ENCODE measurements at regions not wholly inside any gene's neighbourhood (a gene's known extent, or its start where the extent isn't known, plus 50 kb on each side); places are given as distances from the start of the nearest gene placed in this dataset.
"Not testable (repeated sequence)": the region's sequence is repeated elsewhere in the genome, so short reads cannot be mapped to it uniquely, and the experiment has no call there.

DNA sequence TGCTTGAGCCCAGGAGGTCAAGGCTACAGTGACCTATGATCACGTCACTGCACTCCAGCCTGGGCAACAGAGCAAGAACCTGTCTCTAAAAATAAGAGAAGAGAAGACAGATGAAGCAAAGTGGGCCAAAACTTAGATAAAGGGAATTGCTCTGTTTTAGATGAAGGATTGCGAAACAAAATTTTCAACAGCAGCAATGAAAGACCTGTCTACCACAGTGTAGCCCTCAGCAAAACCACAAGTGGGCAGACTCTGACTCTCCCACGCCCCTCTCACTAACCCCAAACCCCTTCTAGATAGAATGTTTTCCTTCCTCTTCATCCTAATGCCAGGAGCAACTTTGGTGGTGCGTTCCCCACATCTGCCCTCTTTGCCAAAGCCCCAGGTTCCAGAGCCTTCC is 105.6 kb upstream of the ALDH3B2 start:
- ATAC-seq (no peak), DNase-seq (no peak)
- Histone ChIP-seq H3K4me1 (no peaks in the 10 kb centered on the region), H3K27ac (no peak overlapping the region), H3K36me3 (no peaks in the 10 kb centered on the region), H3K27me3 (no peaks in the 10 kb centered on the region), H3K9me3 (no peaks in the 10 kb centered on the region), H3K4me3 (no peak overlapping the region)
- TF ChIP-seq, protein P1, sequence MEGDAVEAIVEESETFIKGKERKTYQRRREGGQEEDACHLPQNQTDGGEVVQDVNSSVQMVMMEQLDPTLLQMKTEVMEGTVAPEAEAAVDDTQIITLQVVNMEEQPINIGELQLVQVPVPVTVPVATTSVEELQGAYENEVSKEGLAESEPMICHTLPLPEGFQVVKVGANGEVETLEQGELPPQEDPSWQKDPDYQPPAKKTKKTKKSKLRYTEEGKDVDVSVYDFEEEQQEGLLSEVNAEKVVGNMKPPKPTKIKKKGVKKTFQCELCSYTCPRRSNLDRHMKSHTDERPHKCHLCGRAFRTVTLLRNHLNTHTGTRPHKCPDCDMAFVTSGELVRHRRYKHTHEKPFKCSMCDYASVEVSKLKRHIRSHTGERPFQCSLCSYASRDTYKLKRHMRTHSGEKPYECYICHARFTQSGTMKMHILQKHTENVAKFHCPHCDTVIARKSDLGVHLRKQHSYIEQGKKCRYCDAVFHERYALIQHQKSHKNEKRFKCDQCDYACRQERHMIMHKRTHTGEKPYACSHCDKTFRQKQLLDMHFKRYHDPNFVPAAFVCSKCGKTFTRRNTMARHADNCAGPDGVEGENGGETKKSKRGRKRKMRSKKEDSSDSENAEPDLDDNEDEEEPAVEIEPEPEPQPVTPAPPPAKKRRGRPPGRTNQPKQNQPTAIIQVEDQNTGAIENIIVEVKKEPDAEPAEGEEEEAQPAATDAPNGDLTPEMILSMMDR (IDR thresholded peaks at IDR 0.05), result no peak
- intact Hi-C loops (cut with DNase I), result no loop called here

DNA sequence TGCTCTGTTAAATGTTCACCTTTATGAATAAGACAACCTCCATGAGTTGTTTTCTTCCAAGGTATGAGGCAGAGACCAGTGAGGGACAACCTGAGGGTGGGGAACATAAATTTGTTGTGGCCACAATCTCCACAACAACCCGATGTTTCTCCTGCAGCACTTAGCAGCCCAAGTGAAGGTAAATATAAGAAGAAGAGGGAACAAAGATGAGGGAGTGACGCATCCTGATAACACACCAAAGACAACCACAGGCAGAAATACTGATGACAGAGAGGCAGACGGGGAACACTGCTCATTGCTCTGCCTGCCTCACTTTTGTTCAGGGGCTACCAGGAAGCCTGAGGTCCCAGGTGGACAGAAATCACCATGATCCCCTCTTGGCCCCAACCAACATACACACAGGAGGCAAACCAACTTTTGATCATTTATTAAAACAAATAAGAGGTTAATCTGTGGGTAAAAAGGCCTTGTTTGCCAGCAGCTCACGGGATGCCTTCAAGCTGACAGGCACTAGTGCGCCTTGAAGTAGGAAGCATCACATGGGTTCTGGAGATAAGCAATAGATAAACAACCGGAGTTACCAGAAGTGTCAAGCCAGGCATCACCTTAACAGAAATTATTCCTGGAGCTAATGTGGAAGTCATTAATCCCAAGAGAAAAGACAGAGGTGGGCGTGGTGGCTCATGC is 104.9 kb upstream of the ALDH3B2 start:
- H3K27ac ChIP-seq; ATAC-seq; H3K27me3 ChIP-seq; DNase-seq; H3K4me3 ChIP-seq; H3K9me3 ChIP-seq; intact Hi-C loops (cut with DNase I); H3K4me1 ChIP-seq; H3K36me3 ChIP-seq: not testable (repeated sequence)

DNA sequence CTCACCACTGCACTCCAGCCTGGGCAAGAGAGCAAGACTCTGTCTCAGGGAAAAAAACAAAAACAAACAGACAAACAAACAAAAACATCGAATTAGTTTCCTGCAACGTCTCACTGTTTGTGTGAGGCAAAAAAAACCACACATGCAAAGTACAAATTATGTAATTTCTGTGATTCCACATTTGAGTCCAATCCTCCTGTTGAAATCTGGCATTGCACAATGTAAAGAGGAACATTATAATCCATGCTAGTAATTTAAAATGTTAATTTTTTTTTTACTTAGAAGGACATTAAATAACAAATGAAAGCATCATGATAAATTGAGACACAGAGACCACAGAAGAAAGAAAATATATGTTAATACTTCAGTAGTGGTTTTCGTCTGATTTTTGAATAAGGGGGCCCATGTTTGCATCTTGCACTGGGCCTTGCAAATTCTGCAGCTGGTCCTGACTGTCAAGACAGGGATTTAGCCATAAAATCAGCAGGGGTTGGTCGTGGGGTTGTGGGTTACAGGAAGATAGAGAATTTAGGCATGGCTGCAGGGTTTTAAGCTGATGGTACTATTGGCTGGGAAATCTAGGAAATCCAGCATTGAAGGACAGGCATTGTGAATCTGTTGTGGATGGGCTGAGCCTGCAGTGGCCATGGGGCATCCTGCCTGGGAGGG is 102.6 kb upstream of the ALDH3B2 start:
- Histone ChIP-seq H3K27ac (no peak overlapping the region), H3K9me3 (no peaks in the 10 kb centered on the region), H3K4me3 (no peak overlapping the region), H3K27me3 (no peaks in the 10 kb centered on the region), H3K36me3 (no peaks in the 10 kb centered on the region), H3K4me1 (no peaks in the 10 kb centered on the region)
- TF ChIP-seq, protein P1 (IDR thresholded peaks at IDR 0.05), result no peak
- intact Hi-C loops (cut with DNase I), result no loop called here
- ATAC-seq (no peak), DNase-seq (no peak)

DNA sequence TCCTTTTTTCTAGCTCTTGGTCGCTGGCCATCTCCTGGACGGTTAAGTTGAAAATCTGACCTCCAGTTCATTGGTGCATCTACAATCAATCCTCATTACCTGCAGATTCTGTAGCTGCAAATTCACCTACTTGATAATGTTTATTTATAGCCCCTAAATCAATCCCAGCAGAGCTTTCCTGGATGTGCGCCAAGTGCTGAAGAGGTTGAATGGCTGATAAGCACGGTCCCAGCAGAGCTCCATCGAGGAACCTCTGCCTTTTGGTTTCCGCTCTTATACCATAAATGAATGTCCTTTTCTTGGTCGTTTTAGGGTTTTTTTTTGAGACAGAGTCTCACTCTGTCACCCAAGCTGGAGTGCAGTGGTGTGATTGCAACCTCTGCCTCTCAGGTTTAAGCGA is 99.8 kb upstream of the ALDH3B2 start:
- H3K27ac ChIP-seq; ATAC-seq; intact Hi-C loops (cut with DNase I); DNase-seq; H3K4me3 ChIP-seq; H3K27me3 ChIP-seq; H3K9me3 ChIP-seq; H3K36me3 ChIP-seq; H3K4me1 ChIP-seq: not testable (repeated sequence)

DNA sequence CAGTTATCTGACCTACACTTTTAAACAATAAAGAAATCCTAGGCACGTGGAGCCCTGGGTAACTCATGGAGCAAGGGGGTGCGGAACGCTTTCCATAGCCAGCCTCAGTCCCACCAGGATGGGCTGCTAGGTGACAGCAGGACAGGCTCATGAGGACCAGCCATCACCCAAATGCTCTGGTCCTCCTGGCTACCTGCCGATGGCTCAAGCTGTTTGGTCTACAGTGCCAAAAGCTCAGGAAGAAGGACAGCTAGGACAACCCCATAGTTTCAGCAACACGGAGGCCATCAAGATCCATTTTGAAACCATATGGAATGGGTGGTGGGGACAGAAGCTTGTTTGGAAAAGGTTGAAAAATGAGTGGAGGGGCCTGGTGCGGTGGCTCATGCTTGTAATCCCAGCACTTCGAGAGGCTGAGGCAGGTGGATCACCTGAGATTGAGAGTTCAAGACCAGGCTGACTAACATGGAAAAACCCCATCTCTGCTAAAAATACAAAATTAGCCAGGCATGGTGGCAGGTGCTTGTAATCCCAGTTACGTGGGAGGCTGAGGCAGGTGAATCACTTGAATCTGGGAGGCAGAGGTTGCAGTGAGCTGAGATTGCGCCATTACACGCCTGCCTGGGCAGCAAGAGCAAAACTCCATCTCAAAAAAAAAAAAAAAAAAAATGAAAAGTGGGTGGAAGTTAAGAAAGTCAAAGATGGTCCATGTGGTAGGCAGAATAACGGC is 93.7 kb upstream of the ALDH3B2 start:
- ATAC-seq; DNase-seq; H3K4me1 ChIP-seq; H3K4me3 ChIP-seq; H3K36me3 ChIP-seq; H3K27me3 ChIP-seq; H3K9me3 ChIP-seq; H3K27ac ChIP-seq; intact Hi-C loops (cut with DNase I): not testable (repeated sequence)

DNA sequence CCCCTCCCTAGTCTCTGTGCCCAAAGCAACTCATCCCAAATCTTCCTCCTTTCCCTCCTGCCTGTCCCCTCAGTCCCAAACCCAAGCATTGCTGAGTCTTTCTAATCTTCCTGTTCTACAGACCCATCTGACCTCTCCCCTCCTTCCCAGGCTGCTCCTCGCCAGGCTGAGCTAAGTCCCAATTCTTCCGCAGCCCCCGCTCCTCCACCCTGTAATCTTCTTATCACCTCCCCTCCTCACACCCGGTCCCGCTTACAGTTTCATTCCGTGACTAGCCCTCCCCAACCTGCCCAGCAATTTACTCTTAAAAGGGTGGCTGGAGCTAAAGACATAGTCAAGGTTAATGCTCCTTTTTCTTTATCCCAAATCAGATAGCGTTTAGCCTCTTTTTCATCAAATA is 86.8 kb upstream of the ALDH3B2 start:
- H3K9me3 ChIP-seq; ATAC-seq; H3K36me3 ChIP-seq; DNase-seq; H3K4me3 ChIP-seq; H3K27me3 ChIP-seq; intact Hi-C loops (cut with DNase I); H3K4me1 ChIP-seq; H3K27ac ChIP-seq: not testable (repeated sequence)

DNA sequence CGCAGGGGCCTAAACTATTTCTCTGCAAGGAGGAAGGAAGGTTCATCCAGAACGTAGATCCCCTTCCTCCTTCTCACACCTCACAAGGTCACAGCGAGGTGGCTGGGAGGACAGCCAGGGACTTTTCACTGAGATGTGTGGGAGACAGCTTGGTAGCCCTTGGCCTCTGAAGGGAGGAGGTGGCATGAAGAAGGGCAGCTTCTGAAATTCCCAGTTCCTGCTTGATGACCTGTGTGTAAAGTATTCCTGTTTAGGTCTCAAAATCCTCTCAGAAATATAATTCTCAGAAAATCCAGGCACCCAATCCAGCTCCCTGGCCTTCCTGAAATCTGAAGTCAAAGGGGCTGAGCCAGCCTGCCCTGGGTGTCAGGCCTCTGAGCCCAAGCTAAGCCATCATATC is 84.9 kb upstream of the ALDH3B2 start:
- DNase-seq; H3K9me3 ChIP-seq; H3K4me1 ChIP-seq; H3K27ac ChIP-seq; H3K27me3 ChIP-seq; H3K36me3 ChIP-seq; H3K4me3 ChIP-seq; ATAC-seq; intact Hi-C loops (cut with DNase I): not testable (repeated sequence)

DNA sequence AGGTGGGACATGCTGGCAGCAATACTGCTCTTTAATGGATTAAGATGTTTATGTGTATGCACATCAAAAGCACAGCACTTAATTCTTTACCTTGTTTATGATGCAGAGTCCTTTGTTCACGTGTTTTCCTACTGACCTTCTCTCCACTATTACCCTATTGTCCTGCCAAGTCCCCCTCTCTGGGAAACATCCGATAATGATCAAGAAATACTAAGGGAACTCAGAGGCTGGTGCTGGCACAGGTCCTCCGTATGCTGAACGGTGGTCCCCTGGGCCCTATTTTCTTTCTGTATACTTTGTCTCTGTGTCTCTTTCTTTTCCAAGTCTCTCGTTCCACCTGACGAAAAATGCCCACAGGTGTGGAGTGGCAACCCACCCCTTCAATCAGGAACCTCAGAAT is 84.0 kb upstream of the ALDH3B2 start:
- H3K9me3 ChIP-seq; ATAC-seq; H3K36me3 ChIP-seq; H3K27me3 ChIP-seq; H3K27ac ChIP-seq; intact Hi-C loops (cut with DNase I); H3K4me3 ChIP-seq; H3K4me1 ChIP-seq; DNase-seq: not testable (repeated sequence)

DNA sequence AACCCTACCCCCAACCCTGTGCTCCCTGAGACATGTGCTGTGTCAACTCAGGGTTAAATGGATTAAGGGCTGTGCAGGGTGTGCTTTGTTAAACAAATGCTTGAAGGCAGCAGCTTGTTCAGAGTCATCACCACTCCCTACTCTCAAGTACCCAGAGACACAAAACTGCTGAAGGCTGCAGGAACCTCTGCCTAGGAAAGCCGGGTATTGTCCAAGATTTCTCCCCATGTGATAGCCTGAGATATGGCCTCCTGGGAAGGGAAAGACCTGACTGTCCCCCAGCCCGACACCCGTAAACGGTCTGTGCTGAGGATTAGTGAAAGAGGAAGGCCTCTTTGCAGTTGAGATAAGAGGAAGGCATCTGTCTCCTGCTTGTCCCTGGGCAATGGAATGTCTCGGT is 83.6 kb upstream of the ALDH3B2 start:
- H3K36me3 ChIP-seq; H3K4me3 ChIP-seq; H3K9me3 ChIP-seq; ATAC-seq; H3K27me3 ChIP-seq; H3K4me1 ChIP-seq; intact Hi-C loops (cut with DNase I); DNase-seq; H3K27ac ChIP-seq: not testable (repeated sequence)

DNA sequence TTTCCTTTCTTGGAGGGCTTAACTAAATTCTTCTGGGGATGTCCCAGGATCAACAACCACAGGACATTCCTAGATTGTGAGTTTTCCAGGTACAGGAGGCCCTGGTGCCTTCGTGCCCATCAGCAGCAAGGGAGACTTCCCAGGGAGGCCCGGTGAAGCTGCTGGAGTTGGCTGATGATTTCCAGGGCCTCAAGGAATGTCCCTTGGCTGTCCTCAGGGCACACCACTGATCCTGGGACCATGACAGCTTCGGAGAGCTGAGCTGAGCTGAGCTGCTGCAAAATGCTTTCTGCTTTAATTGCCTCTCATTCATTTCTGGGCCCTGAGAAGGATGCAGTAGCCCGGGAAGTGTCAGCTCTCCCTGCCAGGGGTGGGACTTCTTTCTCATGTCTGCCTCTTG is 79.4 kb upstream of the ALDH3B2 start:
- H3K36me3 ChIP-seq; H3K9me3 ChIP-seq; intact Hi-C loops (cut with DNase I); H3K4me1 ChIP-seq; ATAC-seq; H3K27me3 ChIP-seq; H3K4me3 ChIP-seq; H3K27ac ChIP-seq; DNase-seq: not testable (repeated sequence)

All from upper lobe of right lung (tissue), 1 donor.